Peyer's patch (tissue), 4 donors: ENCODE measurements at regions not wholly inside any gene's neighbourhood (a gene's known extent, or its start where the extent isn't known, plus 50 kb on each side); places are given as distances from the start of the nearest gene placed in this dataset.

ENCODE experiments used
- POLR2A ChIP-seq, 2 donors: fragments of 450-650 bp; IDR thresholded peaks; one replicate each; pipeline ENCODE4 v1.5.1; 2017; ENCODE audit warnings: antibody characterized with exemption in 2 of 2, mild to moderate bottlenecking in 2 of 2, moderate library complexity in 2 of 2
- TF ChIP-seq, protein P1 (sequence below), 6 experiments: fragments of 450-650 bp in 4 of 6; fragments of 200-600 bp in 2 of 6; sonication (generic) in 1 of 6; IDR thresholded peaks; one replicate each; pipeline ENCODE4 v1.5.1; 2017 to 2019; ENCODE audit warnings: antibody characterized with exemption in 6 of 6, mild to moderate bottlenecking in 3 of 6, moderate library complexity in 1 of 6

- TF ChIP-seq, protein P1, sequence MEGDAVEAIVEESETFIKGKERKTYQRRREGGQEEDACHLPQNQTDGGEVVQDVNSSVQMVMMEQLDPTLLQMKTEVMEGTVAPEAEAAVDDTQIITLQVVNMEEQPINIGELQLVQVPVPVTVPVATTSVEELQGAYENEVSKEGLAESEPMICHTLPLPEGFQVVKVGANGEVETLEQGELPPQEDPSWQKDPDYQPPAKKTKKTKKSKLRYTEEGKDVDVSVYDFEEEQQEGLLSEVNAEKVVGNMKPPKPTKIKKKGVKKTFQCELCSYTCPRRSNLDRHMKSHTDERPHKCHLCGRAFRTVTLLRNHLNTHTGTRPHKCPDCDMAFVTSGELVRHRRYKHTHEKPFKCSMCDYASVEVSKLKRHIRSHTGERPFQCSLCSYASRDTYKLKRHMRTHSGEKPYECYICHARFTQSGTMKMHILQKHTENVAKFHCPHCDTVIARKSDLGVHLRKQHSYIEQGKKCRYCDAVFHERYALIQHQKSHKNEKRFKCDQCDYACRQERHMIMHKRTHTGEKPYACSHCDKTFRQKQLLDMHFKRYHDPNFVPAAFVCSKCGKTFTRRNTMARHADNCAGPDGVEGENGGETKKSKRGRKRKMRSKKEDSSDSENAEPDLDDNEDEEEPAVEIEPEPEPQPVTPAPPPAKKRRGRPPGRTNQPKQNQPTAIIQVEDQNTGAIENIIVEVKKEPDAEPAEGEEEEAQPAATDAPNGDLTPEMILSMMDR (IDR thresholded peaks at IDR 0.05): no peak
- TF ChIP-seq POLR2A (IDR thresholded peaks at IDR 0.05): no peak
These were observed 297.1 kb upstream of the RARB start for GRCh38 chr3:25130724-25131520.
